Activated naive CD4-positive, alpha-beta T cell treated with anti-CD3 and anti-CD28 coated beads, Interleukin-2, amount 50 U/mL, for 24 hours (primary cell): ENCODE measurements at regions not wholly inside any gene's neighbourhood (a gene's known extent, or its start where the extent isn't known, plus 50 kb on each side); places are given as distances from the start of the nearest gene placed in this dataset.

ENCODE experiments used
- H3K27ac Mint-ChIP-seq: one replicate; pipeline ENCODE4 v1.8.0; 2021; ENCODE audit warnings: mild to moderate bottlenecking, mixed read lengths
- H3K27me3 Mint-ChIP-seq: one replicate; pipeline ENCODE4 v1.8.0; 2021; ENCODE audit warnings: mixed read lengths
- H3K36me3 Mint-ChIP-seq: one replicate; pipeline ENCODE4 v1.8.0; 2021; ENCODE audit warnings: mixed read lengths
- H3K4me1 Mint-ChIP-seq: one replicate; pipeline ENCODE4 v1.8.0; 2021; ENCODE audit warnings: mixed read lengths
- H3K4me3 Mint-ChIP-seq: one replicate; pipeline ENCODE4 v1.8.0; 2021; ENCODE audit warnings: mild to moderate bottlenecking, mixed read lengths
- H3K9me3 Mint-ChIP-seq: one replicate; pipeline ENCODE4 v1.8.0; 2021; ENCODE audit warnings: mixed read lengths

DNA sequence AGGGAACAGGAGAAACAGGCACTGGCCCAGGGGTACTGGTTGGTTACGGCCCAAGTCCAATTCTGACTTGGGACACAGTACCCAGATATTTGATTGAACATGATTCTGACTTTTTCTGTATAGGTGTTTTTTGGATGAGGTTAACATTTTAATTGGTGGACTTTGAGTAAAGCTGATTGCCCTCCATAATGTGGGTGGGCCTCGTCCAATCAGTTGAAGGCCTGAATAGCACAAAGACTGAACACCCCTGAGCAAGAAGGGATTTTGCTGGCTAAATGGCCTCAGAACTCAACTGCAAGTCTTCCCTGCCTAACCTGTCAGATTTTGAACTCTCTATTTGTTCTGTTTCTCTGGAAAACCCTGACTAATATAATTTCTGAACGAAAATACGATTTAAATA is 222.6 kb downstream of the TEX36 start:
- no peaks in the 10 kb centered on the region for H3K4me1 Mint-ChIP-seq
- no peaks in the 10 kb centered on the region for H3K36me3 Mint-ChIP-seq
- no peak overlapping the region for H3K4me3 Mint-ChIP-seq
- H3K9me3 Mint-ChIP-seq = no peaks in the 10 kb centered on the region
- no peak overlapping the region for H3K27ac Mint-ChIP-seq
- H3K27me3 Mint-ChIP-seq = no peaks in the 10 kb centered on the region

DNA sequence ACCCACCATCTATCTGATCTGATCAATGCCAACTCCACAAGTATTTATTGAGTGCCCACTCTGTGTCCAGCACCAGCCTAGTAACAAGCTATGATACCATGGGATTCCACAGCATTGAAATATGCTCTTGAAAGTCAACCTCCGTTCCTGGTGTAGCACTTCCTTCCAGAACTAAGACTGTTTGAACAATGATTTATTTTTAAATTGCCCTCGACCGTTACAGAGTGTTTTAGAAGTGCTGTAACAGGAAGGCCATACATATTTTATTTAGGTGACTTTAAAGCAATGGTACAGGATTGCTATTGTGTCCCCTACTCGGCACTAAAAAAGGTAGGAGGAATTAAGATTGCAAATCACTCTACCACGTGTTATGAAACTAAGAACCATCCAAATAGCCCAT is 225.6 kb downstream of the TEX36 start:
- Mint-ChIP-seq H3K27me3 (peaks cover 3% of the 10 kb centered on the region), H3K4me3 (no peak overlapping the region), H3K27ac (no peak overlapping the region), H3K9me3 (no peaks in the 10 kb centered on the region), H3K36me3 (no peaks in the 10 kb centered on the region), H3K4me1 (no peaks in the 10 kb centered on the region)

DNA sequence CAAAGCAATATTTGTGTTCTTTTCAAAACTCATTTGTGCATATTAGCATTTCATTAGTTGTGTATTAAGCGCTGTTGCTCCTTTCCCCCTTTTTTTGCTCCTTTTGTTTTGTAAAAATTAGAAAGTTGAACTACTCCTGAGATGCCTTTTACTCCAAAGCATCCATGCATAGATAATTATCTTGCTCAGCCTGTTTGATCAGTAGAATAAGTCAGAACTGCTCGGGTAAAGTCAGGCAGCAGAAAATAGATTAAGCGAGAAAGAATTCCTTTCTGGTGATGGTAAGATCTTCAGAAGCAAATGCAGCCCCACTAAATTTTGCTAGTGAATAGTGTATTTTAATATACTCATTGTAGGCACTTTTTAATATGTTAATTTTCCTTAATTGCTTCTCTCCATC is 227.1 kb downstream of the TEX36 start:
- no peak overlapping the region for H3K4me3 Mint-ChIP-seq
- no peak overlapping the region for H3K27ac Mint-ChIP-seq
- no peaks in the 10 kb centered on the region for H3K36me3 Mint-ChIP-seq
- no peaks in the 10 kb centered on the region for H3K9me3 Mint-ChIP-seq
- peaks cover 3% of the 10 kb centered on the region for H3K27me3 Mint-ChIP-seq
- no peaks in the 10 kb centered on the region for H3K4me1 Mint-ChIP-seq

DNA sequence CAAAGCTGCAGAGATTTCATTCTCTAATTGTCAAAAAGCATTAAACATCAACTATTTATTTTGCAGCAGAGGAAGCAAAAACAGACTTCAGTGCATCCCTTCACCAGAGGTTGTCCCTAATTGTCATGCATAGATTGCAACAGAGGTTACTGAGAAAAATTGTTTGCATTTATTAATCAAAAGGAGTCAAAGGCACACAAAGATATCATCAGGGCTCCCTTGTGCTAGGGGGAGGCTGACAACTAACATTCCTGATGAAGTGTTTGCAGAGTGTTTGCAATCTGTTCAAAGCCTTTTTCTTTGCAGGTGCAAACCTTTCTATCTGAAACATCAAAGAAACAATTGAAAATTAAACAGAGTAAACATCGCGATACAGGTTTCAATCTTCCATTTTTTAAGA is 227.5 kb downstream of the TEX36 start:
- Mint-ChIP-seq H3K27ac (no peak overlapping the region), H3K9me3 (no peaks in the 10 kb centered on the region), H3K27me3 (peaks cover 3% of the 10 kb centered on the region), H3K4me1 (no peaks in the 10 kb centered on the region), H3K4me3 (no peak overlapping the region), H3K36me3 (no peaks in the 10 kb centered on the region)

DNA sequence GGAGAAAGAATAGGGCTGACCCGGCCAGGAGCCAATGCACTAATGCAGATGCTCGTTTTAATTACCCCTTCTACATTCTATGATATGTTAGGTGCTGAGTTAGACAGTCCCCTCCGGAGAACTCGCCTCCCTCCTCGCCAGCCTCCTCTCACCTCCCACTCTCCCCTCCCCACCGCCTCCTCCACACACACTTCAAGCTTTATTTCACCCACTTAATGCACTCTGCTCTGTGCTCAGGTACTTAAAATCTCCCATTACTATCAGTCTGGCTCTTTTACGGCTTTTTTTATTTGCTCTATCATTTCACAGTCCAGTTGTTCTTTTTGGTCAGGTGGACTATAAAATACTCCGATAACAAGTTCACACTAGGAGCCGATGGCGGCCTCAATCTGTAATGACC is 231.6 kb downstream of the TEX36 start:
- Mint-ChIP-seq H3K4me1 (no peaks in the 10 kb centered on the region), H3K36me3 (no peaks in the 10 kb centered on the region), H3K4me3 (no peak overlapping the region), H3K9me3 (no peaks in the 10 kb centered on the region), H3K27ac (no peak overlapping the region), H3K27me3 (peaks cover 3% of the 10 kb centered on the region)

DNA sequence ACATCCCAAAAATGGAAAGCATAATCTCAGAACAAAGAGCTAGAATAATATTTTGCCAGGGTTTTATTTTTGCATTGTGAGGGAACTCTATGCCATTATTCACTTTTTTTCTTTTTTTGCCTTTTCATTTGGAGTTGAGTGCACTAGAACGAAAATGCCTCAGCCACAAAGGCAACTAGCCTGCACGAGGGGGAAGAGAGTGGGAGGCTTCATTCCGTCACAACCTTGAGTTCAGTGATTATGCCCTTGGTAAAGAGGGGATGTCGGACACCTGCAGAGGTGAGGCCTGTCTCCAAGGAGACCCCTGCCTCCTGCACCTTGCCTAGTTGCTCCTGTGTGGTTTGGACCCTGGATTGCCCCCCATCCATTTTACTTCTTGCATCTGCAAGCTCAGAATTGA is 232.7 kb downstream of the TEX36 start:
- no peak overlapping the region for H3K27ac Mint-ChIP-seq

DNA sequence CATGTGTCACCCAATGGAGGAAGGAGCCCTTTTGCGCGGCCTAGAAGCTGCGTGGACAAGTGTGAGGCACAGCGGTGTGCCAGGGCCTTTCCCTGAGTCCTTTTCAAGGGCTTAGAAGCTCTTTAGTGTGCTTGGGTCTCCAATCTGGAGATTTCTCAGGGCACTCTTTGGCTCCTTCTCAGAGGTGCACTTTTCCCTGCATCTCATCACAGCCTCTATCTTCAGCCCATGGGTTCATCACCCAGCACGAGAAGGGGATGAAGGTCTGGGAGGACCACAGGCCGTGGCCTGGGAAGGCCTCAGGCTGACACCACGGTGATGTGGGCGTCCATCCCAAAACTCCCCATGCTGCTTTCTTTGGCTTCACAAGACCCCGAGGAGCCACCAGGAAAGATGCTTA is 233.4 kb downstream of the TEX36 start:
- H3K36me3 Mint-ChIP-seq = no peaks in the 10 kb centered on the region
- no peak overlapping the region for H3K27ac Mint-ChIP-seq
- H3K9me3 Mint-ChIP-seq = no peaks in the 10 kb centered on the region
- no peaks in the 10 kb centered on the region for H3K27me3 Mint-ChIP-seq
- H3K4me3 Mint-ChIP-seq = no peak overlapping the region
- no peaks in the 10 kb centered on the region for H3K4me1 Mint-ChIP-seq

More for the DNA sequence above, 232.7 kb downstream of the TEX36 start:
- H3K9me3 Mint-ChIP-seq = no peaks in the 10 kb centered on the region
- no peaks in the 10 kb centered on the region for H3K4me1 Mint-ChIP-seq
- H3K36me3 Mint-ChIP-seq = no peaks in the 10 kb centered on the region
- H3K27me3 Mint-ChIP-seq = peaks cover 2% of the 10 kb centered on the region
- H3K4me3 Mint-ChIP-seq = no peak overlapping the region

DNA sequence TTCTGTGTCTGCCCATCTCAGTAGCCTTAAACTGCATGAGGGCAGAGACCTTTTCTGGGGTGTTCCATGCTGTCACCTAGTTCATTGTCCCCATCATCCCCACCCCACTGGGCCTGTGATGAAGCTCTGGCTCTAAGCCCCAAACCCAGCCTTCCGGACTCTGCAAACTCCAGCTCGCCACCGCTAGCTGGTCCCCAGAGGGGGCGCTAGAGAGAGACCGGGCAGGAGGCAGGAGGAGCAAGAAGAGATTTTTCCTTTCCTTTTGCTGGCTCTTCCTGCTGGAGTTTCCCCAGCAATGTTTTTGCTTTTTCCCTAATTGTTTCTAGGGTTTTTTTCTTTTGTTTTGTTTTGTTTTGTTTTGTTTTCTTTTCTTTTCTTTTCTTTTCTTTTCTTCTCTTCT is 234.4 kb downstream of the TEX36 start:
- no peaks in the 10 kb centered on the region for H3K4me1 Mint-ChIP-seq
- H3K27ac Mint-ChIP-seq = no peak overlapping the region

DNA sequence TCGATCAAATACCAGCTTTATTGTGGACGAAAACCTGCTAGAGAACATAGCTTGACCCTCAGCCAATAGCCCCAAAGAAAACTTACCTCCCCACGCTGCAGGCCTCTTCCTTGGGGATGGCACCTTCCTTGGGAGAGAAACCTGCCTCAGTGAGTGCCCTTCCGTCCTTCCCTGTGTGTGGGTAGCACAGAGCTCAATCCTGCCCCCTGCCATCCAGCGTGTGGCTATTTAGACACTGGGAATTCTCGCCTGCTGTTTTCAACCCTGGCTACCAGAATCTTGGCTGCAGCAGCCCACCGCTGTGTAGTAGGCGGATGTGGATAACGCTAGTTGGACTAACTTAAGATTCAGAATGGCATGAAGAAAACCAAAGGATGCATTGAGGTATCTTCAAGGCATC is 238.2 kb downstream of the TEX36 start:
- H3K9me3 Mint-ChIP-seq = no peaks in the 10 kb centered on the region

More for the DNA sequence above, 234.4 kb downstream of the TEX36 start:
- H3K27me3 Mint-ChIP-seq = no peaks in the 10 kb centered on the region
- H3K36me3 Mint-ChIP-seq = no peaks in the 10 kb centered on the region
- no peak overlapping the region for H3K4me3 Mint-ChIP-seq
- no peaks in the 10 kb centered on the region for H3K9me3 Mint-ChIP-seq

DNA sequence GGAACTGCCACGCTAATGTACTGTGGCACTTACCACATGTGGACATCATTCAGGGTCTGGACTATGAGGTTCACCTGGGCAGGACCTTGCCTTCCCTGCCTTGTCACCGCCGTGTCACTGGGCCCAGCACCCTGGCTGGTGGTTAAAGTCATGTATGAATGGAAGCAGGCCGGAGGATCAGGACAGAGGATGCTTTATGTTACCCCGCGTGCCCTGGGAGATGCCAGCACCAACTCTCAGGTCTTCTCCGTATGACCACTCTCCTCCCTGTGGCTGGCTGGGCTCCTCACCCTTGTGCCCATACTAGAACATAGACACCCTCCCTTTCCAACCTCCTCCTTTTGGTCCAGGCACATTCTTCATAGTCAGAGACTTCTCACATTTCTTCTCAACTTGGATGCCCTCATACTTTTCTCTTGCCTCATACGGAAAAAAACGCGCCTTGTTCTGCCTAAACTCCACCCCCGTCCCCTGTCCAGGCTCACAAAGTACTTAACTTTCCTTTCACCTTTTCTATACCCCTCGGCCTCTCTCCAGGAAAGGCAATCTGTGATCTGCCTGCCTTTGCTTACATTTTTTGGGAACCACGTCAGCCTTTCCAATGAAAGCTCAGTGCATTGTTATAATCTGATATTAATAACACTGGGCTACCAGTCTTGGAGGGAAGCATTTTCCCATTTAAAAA is 240.0 kb downstream of the TEX36 start:
- Mint-ChIP-seq H3K27me3 (no peaks in the 10 kb centered on the region), H3K9me3 (no peaks in the 10 kb centered on the region), H3K4me1 (no peaks in the 10 kb centered on the region), H3K27ac (no peak overlapping the region), H3K4me3 (no peak overlapping the region), H3K36me3 (no peaks in the 10 kb centered on the region)

More for the DNA sequence above, 238.2 kb downstream of the TEX36 start:
- H3K27me3 Mint-ChIP-seq = no peaks in the 10 kb centered on the region
- no peak overlapping the region for H3K4me3 Mint-ChIP-seq
- no peaks in the 10 kb centered on the region for H3K36me3 Mint-ChIP-seq
- no peaks in the 10 kb centered on the region for H3K4me1 Mint-ChIP-seq
- no peak overlapping the region for H3K27ac Mint-ChIP-seq

DNA sequence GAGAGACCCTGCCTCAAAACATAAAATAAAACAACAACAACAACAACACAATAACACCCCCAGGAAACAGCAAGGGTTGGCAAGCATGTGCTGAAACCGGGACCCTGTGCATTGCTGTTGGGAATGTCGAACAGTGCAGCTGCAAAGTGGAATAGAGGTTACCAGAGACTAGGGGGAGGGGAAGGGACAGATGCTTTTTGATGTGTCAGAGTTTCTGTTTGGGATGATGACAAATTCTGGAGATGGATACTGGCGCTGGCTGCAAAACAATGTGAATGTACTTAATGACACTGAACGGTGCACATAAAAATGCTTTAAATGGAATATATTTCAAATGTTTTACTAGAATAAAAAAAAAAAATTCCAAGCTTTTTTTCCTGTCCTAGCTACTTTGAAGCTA is 241.8 kb downstream of the TEX36 start:
- Mint-ChIP-seq H3K9me3 (no peaks in the 10 kb centered on the region), H3K36me3 (no peaks in the 10 kb centered on the region), H3K4me3 (no peak overlapping the region), H3K4me1 (no peaks in the 10 kb centered on the region), H3K27me3 (no peaks in the 10 kb centered on the region), H3K27ac (no peak overlapping the region)

DNA sequence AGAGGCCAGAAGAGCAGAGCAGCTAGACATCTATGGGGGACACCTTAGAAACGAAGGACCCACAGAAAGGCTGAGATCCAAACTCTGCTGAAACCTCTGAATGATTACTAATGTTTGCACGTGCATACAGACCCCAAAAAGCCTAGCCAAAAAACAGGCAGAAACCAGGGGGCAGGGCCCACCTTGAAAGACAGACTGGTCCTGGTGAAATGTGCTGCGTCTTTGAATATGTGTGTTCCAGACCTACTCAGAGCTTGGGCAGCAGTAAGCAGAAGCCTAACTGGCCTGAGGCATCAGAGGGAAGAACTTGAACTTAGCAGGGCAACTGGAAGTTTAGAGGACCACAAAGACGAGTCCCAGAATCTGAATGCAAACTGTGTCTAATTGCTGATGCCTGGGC is 251.8 kb downstream of the TEX36 start:
- H3K4me3 Mint-ChIP-seq = no peak overlapping the region
- H3K27me3 Mint-ChIP-seq = no peaks in the 10 kb centered on the region
- no peak overlapping the region for H3K27ac Mint-ChIP-seq
- H3K4me1 Mint-ChIP-seq = no peaks in the 10 kb centered on the region
- H3K9me3 Mint-ChIP-seq = peaks cover 10% of the 10 kb centered on the region
- H3K36me3 Mint-ChIP-seq = no peaks in the 10 kb centered on the region

DNA sequence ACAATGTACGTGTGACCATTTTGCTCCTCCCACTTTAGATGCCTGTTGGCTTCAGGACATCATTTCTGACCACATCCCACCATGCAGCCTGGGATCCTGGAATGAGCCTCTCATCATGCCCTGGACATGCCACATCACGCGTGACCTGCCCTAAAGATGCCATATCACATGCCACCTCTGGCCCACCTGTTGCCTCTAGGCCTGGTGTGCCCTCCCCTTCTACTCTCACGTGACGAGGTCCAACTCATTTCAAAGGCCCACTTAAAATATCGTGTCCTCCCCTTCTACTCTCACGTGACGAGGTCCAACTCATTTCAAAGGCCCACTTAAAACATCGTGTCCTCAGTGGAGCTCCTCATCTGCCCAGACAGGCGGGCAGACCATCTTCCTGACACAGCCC is 254.9 kb downstream of the TEX36 start:
- H3K4me1 Mint-ChIP-seq = no peaks in the 10 kb centered on the region
- H3K27me3 Mint-ChIP-seq = no peaks in the 10 kb centered on the region
- no peak overlapping the region for H3K27ac Mint-ChIP-seq
- no peaks in the 10 kb centered on the region for H3K36me3 Mint-ChIP-seq
- H3K9me3 Mint-ChIP-seq = no peaks in the 10 kb centered on the region
- no peak overlapping the region for H3K4me3 Mint-ChIP-seq

DNA sequence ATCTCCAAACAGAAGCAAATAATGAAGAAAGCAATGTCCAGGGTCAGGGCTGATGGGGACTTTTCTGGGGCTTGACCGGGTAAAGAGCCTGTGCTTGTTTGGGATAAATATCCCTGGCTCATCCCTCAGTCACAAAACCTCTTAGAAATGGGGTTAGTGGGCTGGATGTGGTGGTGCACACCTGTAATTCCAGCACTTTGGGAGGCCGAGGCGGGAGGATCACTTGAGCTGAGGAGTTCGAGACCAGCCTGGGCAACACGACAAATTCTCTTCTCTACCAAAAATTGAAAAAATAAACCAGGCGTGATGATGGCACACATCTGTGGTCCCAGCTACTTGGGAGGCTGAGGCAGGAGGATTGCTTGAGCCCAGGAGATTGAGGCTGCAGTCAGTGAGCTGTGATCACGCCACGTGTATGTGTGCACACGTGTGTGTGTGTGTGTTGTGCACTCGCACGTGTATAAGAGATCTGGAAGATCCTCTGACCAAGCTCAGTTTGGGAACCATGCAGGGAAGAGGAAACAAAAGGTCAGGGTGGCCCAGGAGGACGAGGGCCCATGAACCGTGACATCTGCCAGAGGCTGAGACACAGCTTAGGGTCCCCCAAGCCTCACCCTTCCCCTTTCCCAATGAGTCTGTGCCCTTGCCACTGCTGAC is 258.6 kb downstream of the TEX36 start:
- Mint-ChIP-seq H3K9me3 (no peaks in the 10 kb centered on the region), H3K4me3 (no peak overlapping the region), H3K36me3 (no peaks in the 10 kb centered on the region), H3K4me1 (no peaks in the 10 kb centered on the region), H3K27me3 (no peaks in the 10 kb centered on the region), H3K27ac (no peak overlapping the region)

DNA sequence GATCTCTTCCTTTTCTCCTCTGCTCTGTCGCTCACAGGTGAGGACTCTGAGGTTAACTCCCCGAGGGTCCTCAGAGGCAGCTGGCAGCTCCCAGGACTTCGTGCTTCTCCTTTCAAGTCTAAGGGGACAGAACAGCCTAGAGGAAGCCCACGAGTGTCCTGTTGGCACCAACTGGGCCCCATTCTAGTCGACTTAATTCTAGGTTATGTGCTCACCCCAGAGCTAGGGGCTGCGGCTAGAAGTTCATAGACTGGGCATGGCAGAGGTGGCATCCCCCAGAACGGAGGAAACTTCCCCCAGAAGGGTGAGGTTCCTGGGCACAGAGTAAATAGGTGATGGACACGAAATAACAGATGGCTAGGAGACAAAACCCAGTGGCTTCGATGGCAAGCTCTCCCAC is 259.4 kb downstream of the TEX36 start:
- Mint-ChIP-seq H3K4me1 (no peaks in the 10 kb centered on the region), H3K4me3 (no peak overlapping the region), H3K9me3 (no peaks in the 10 kb centered on the region), H3K27me3 (no peaks in the 10 kb centered on the region), H3K36me3 (no peaks in the 10 kb centered on the region), H3K27ac (no peak overlapping the region)

DNA sequence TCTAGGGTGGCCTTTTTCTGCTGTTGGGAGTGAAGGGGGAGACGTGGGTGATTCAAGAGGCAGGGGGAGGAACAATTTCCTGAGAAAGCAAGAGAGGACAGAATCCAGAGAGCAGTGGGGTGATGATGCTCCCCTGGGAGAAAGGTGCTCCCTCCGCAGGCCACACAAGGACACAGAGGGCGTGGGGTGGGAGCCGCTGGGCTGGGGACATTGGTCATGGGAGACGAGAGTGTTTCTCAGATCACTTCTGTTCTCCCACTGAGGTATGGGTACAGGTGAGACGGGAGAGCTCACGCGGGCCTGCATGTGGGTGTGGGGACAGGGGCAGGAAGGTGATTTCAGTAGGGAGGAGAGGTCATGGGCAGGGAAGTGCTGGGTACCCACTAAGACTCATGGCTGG is 259.5 kb upstream of the CTBP2 start:
- no peaks in the 10 kb centered on the region for H3K27me3 Mint-ChIP-seq
- no peaks in the 10 kb centered on the region for H3K4me1 Mint-ChIP-seq
- no peaks in the 10 kb centered on the region for H3K36me3 Mint-ChIP-seq
- no peak overlapping the region for H3K4me3 Mint-ChIP-seq
- no peak overlapping the region for H3K27ac Mint-ChIP-seq
- H3K9me3 Mint-ChIP-seq = no peaks in the 10 kb centered on the region

DNA sequence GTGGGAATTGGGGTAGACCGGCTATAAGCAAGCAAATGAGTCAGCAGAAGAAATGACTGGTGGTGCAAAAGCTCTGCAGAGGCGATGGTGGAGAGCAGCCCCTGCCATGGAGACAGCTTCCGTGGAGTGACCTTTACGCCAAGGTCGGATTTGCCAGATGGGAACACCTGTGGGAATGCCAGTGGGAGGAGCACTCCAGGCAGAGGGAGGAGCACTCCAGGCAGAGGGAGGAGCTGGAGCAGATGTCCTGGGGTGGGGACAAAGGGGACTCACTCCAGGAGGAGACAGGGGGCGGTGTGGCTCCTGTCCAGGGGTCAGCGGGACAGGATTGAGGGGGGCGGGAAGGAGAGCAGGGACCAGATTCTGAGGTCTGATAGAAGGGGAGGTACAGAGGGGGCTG is 258.8 kb upstream of the CTBP2 start:
- Mint-ChIP-seq H3K27ac (no peak overlapping the region), H3K9me3 (no peaks in the 10 kb centered on the region), H3K36me3 (no peaks in the 10 kb centered on the region), H3K4me3 (no peak overlapping the region), H3K27me3 (no peaks in the 10 kb centered on the region), H3K4me1 (no peaks in the 10 kb centered on the region)
